GM03348 (cell line): ENCODE measurements at regions not wholly inside any gene's neighbourhood (a gene's known extent, or its start where the extent isn't known, plus 50 kb on each side); places are given as distances from the start of the nearest gene placed in this dataset.
"Not testable (repeated sequence)": the region's sequence is repeated elsewhere in the genome, so short reads cannot be mapped to it uniquely, and the experiment has no call there.

ENCODE experiments used
- DNase-seq: peaks from one replicate; pipeline ENCODE4 v3.0.0; 2012; ENCODE audit warnings: low spot score

GRCh38 chr11:112714340-112714739, 246.9 kb upstream of the NCAM1 start:
- DNase-seq: not testable (repeated sequence)

DNA sequence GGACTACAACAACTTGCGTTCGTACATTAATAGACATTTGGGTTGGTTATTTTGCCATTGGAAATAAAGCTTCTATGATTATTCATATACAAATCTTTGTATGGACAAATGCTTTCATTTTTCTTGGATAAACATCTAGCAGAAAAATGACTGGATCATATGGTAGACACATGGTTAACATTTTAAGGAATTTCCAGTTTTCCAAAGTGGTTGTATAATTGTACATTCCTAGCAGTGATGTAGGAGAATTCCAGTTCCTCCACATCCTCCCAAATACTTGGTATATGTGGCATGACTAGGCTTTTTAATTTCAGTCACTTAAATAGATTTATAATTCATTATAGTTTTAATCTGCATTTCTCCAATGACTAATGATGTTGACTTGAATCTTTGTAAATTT, 246.2 kb upstream of the NCAM1 start:
- no peak for DNase-seq

GRCh38 chr11:112718483-112718882, 242.7 kb upstream of the NCAM1 start:
- DNase-seq: no peak

GRCh38 chr11:112719736-112720525, 241.3 kb upstream of the NCAM1 start:
- no peak for DNase-seq

- DNase-seq: no peak
These were observed 239.1 kb upstream of the NCAM1 start for GRCh38 chr11:112722148-112722547.

DNA sequence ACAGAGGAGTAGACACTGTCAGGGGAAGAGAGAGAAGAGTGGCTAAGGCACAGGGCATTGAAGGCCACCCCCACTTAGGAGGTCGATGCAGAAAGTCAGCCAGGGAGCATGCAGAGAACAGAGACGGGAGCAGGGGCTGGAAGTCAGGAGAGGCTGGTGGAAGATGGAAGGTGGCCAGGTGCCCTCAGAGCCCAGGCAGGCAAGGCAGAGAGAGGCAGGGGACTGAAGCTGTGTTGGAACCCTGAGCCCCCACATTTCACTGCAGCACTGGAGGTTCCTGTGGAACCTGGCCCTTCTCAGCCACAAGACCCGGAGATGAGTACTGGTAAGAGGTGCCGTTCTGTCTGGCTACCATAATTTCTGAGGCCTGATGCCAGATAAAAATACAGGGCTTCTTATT, 238.3 kb upstream of the NCAM1 start:
- DNase-seq: no peak

- no peak for DNase-seq
These were observed 237.3 kb upstream of the NCAM1 start for GRCh38 chr11:112723676-112724495.

DNA sequence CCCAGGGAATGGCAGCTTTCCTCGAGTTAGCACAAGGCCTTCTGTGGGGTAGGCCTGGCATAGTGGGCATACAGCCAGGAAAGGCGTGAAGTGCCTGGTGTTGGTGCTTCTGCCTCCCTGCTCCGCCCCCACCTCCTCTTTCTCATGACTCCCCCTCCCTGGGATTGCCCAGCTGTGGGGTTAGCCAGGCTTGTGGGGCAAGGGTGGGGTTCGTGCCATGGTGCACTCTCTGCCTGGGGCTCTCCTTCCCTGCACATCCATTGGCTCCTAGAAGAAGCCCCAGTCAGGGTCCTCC, 236.8 kb upstream of the NCAM1 start:
- DNase-seq: no peak

GRCh38 chr11:112725636-112726035, 235.6 kb upstream of the NCAM1 start:
- no peak for DNase-seq

DNA sequence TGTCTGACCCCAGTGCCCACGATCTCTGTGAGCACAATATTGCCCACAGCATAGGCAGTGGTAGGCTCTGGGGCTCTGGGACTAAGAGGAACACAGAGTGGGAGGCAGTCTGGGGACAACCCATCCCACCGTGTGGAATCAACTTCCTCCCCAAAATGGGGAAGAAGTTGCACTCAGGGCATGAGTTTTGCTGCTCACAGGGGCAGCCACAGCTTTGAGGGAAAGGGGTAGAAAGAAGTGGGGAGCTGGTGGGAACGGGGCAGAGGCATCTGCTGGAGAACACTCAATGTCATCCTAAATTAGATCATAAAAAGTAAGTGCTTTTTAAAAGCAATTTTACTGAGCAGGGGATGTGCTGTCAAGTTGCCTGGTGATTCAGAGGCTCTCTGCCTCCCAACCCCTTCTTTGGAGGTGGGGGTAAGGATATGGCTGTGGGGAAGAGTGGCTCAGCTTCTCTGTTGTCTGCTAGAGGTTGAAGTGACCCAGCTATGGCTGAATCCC, 233.8 kb upstream of the NCAM1 start:
- no peak for DNase-seq

GRCh38 chr11:112728288-112728687, 232.9 kb upstream of the NCAM1 start:
- no peak for DNase-seq

- no peak for DNase-seq
These were observed 232.5 kb upstream of the NCAM1 start for GRCh38 chr11:112728716-112729115.

GRCh38 chr11:112730591-112730990, 230.6 kb upstream of the NCAM1 start:
- no peak for DNase-seq

- DNase-seq: no peak
These were observed 229.7 kb upstream of the NCAM1 start for GRCh38 chr11:112731538-112731937.

- no peak for DNase-seq
These were observed 229.2 kb upstream of the NCAM1 start for GRCh38 chr11:112732031-112732430.

DNA sequence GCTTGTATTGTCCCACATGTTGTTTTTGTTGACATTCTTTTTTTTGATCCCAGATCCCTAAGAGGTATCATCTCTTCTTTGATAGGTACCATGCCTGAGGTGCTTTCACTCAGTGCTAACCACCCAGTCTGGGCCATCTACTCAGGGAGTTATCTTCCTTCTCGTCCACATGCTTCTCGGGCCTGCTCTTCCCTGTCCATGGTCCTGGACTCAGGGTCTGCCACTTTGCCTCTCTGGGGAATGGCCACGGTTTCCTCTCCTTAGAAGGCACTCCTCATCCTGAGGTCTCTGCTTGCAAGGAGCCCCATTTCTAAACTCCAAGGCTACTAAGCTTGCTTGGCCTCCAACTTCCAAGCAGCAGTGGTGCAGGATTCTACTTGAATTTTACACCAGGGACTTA, 227.0 kb upstream of the NCAM1 start:
- peak; percentile 74 for DNase-seq

DNA sequence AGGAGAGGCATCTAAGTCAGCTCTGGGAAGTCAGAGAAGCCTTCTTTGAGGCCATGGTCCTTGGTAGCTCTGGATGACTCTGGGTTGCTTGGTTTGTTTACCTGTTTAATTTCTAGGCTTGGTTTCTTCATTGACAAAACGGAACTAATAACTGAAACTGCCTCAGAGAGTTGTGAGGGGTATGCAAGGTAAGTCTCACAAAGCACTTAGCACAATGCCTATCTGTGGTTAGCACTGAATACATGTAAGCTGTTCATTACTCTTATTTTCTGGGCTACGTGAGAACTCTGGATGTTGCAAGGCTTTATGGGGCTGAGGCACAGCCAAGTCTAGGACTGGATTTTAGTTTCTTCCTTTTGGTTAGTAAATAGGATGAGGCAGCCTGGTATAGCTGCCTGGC, 225.8 kb upstream of the NCAM1 start:
- no peak for DNase-seq

DNA sequence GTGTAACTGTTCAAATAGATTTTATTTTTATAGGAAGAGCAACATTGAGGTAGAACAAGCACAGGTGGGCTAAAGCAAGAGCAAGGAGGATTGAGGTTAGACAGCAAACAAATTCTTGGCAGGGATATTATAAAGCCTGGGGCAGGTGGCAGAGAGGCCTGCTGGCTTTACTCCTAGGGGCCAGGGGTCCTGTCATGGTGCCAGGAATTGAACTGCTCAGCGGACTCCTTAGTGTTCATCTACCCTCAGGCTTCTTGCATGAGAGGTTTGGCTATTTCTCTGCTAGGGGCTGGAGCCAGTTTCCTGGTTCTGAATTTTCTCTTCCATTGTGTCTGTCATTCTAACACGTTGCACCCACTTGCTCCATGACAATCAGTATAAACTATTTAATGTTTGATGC, 217.2 kb upstream of the NCAM1 start:
- no peak for DNase-seq

DNA sequence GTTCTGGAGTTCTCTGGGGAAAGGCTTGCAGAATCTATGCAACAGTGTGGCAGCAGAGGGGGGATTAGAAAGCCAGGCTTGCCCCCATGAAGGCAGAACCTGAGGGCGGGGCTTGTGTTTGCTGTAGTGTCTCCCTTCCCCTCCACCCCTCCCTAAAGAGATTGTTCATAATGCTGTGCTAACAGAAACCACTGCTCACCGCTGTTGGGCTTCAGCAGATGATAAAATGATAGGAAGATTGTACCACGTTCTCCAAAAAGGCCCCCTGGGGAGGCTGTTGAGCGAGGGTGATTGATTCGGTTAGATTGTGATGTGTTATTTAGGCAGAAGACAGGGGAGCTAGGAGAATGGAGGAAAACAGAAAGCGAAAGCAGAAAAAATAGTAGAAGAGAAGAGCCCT, 215.2 kb upstream of the NCAM1 start:
- DNase-seq: no peak

GRCh38 chr11:112748252-112748651, 213.0 kb upstream of the NCAM1 start:
- DNase-seq: no peak

GRCh38 chr11:112748713-112749543, 212.3 kb upstream of the NCAM1 start:
- no peak for DNase-seq

DNA sequence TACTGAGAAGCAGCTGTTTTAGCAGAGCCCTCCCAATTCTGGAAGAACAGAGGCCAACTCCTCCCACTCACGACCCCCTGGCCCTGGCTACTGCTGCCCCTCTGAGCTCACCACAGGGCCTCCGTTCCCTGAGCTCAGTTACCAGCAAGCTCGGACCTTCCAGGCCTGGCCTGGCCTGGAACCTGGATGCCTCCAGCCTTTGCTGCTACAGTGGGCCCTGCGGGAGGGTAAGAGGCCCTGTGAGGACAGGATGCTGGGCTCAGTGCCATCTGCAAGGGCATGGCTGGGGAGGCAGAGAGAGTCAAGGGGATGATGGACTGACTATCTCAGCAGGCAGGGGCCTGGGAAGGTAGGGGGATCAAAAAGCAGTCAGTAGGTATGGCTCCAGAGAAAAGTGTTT, 209.9 kb upstream of the NCAM1 start:
- no peak for DNase-seq

GRCh38 chr11:112751772-112752171, 209.4 kb upstream of the NCAM1 start:
- no peak for DNase-seq
